Endothelial cell of umbilical vein (primary cell): ENCODE measurements at regions not wholly inside any gene's neighbourhood (a gene's known extent, or its start where the extent isn't known, plus 50 kb on each side); places are given as distances from the start of the nearest gene placed in this dataset.

Source experiments
- BruUV-seq: library from RNA; stranded (reverse); fragments of 400-500 nt; replicated peaks from 2 replicates; lab custom pipeline; 2021; lab: Mats Ljungman, UMichigan
- CTCF ChIA-PET: fragments of 300-600, 350-600 bp; sonication (Branson Sonifier 250); formaldehyde crosslinking; loops from one replicate; lab custom pipeline; 2021; ENCODE audit warnings: antibody characterized with exemption, inconsistent platforms; lab: Charles Lee
- POLR2A ChIA-PET: fragments of 300-600, 350-600 bp; sonication (Branson Sonifier 250); formaldehyde crosslinking; loops from one replicate; lab custom pipeline; 2021; ENCODE audit warnings: antibody characterized with exemption, inconsistent platforms; lab: Charles Lee
- DNase-seq: peaks from one replicate; pipeline ENCODE4 v3.0.0-alpha.2; 2011; ENCODE audit warnings: low read depth, low spot score
- FAIRE-seq: peaks from 2 replicates; lab custom pipeline; 2011; peaks lifted over from hg19 to GRCh38; lab: Jason Lieb, UNC
- H2AFZ ChIP-seq: 2 replicates; pipeline ENCODE4 v1.6.0; 2012; ENCODE audit warnings: low read depth, low read length, control low read depth, inconsistent platforms
- H3K27ac ChIP-seq: 2 replicates; pipeline ENCODE4 v1.5.1; 2011; ENCODE audit warnings: low read depth, mild to moderate bottlenecking, control low read depth, low read length, moderate library complexity; ENCODE audit not compliant: insufficient read depth
- H3K27me3 ChIP-seq, 2 experiments: 2 replicates each; pipeline versions ENCODE4 v1.6.0 to v1.6.1; 2011; ENCODE audit warnings: low read length in 2 of 2, mixed read lengths in 1 of 2; ENCODE audit not compliant: control insufficient read depth in 2 of 2, insufficient read depth in 2 of 2
- H3K36me3 ChIP-seq, 2 experiments: 2 replicates in 1 of 2; 3 replicates in 1 of 2; pipeline ENCODE4 v1.5.1; 2011; ENCODE audit warnings: low read length in 2 of 2, mild to moderate bottlenecking in 1 of 2, moderate library complexity in 1 of 2; ENCODE audit not compliant: control insufficient read depth in 2 of 2, insufficient read depth in 2 of 2; ENCODE audit errors: extremely low read depth in 1 of 2
- H3K4me1 ChIP-seq: 3 replicates; pipeline ENCODE4 v1.5.1; 2011; ENCODE audit warnings: mild to moderate bottlenecking, low read length; ENCODE audit not compliant: control insufficient read depth, insufficient read depth; ENCODE audit errors: extremely low read depth
- H3K4me2 ChIP-seq: 2 replicates; pipeline ENCODE4 v1.6.1; 2011; ENCODE audit warnings: low read length, control low read depth, mixed read lengths; ENCODE audit not compliant: insufficient read depth
- H3K4me3 ChIP-seq, 3 experiments: fragments of 200-600 bp in 1 of 3; sonication (generic), shearing (Covaris generic) in 1 of 3; replicated peaks in 1 of 3; 2 replicates each; pipeline ENCODE4 v1.5.1; 2011 to 2016; ENCODE audit warnings: control low read depth in 3 of 3, low read length in 3 of 3, mild to moderate bottlenecking in 2 of 3, inconsistent platforms in 1 of 3, low read depth in 1 of 3, moderate library complexity in 1 of 3; ENCODE audit not compliant: insufficient read depth in 1 of 3
- H3K79me2 ChIP-seq: 2 replicates; pipeline ENCODE4 v1.6.0; 2012; ENCODE audit warnings: low read length, inconsistent platforms; ENCODE audit not compliant: control insufficient read depth, insufficient read depth
- H3K9ac ChIP-seq: replicated peaks from 2 replicates; pipeline ENCODE3; 2011; ENCODE audit warnings: low read length, control low read depth; ENCODE audit not compliant: insufficient read depth; ENCODE audit errors: extremely low read depth
- H3K9me1 ChIP-seq: replicated peaks from 3 replicates; pipeline ENCODE4 v1.6.0; 2011; ENCODE audit warnings: mild to moderate bottlenecking, low read length; ENCODE audit not compliant: control insufficient read depth, insufficient read depth; ENCODE audit errors: extremely low read depth
- H3K9me3 ChIP-seq: replicated peaks from 2 replicates; pipeline ENCODE4 v1.5.1; 2012; ENCODE audit warnings: low read length, inconsistent platforms; ENCODE audit not compliant: control insufficient read depth, insufficient read depth
- H4K20me1 ChIP-seq: replicated peaks from 2 replicates; pipeline ENCODE3; 2011; ENCODE audit warnings: mild to moderate bottlenecking, low read length; ENCODE audit not compliant: control insufficient read depth, insufficient read depth; ENCODE audit errors: extremely low read depth
- CTCF ChIP-seq, 2 donors: IDR thresholded peaks; 1 replicate in 1 of 2; 2 replicates in 1 of 2; pipeline ENCODE4 v1.5.1; 2011; ENCODE audit warnings: low read length in 2 of 2, mild to moderate bottlenecking in 2 of 2, moderate library complexity in 2 of 2, control low read depth in 1 of 2, inconsistent platforms in 1 of 2, low read depth in 1 of 2; ENCODE audit not compliant: insufficient read depth in 1 of 2; ENCODE audit errors: extremely low read depth in 1 of 2
- EZH2 ChIP-seq: IDR thresholded peaks from 2 replicates; pipeline ENCODE4 v1.6.1; 2012; ENCODE audit warnings: borderline replicate concordance, low read depth, mild to moderate bottlenecking, moderate library complexity, low read length, inconsistent platforms; ENCODE audit not compliant: severe bottlenecking
- FOS ChIP-seq: IDR thresholded peaks from 2 replicates; pipeline ENCODE4 v1.6.1; 2011; ENCODE audit warnings: mild to moderate bottlenecking, low read length, moderate library complexity, borderline replicate concordance; ENCODE audit not compliant: insufficient read depth
- GATA2 ChIP-seq: IDR thresholded peaks from 2 replicates; pipeline ENCODE4 v1.7.0; 2011; ENCODE audit warnings: low read depth, mild to moderate bottlenecking, moderate library complexity, mixed read lengths, low read length; ENCODE audit not compliant: insufficient read length, insufficient read depth
- JUN ChIP-seq: IDR thresholded peaks from 2 replicates; pipeline ENCODE4 v1.6.1; 2011; ENCODE audit warnings: borderline replicate concordance, low read depth; ENCODE audit not compliant: insufficient read length, insufficient read depth
- MAX ChIP-seq: IDR thresholded peaks from 2 replicates; pipeline ENCODE4 v1.6.1; 2011; ENCODE audit not compliant: insufficient read depth, insufficient read length
- MYC ChIP-seq: IDR thresholded peaks from one replicate; pipeline ENCODE4 v1.6.1; 2011; ENCODE audit warnings: mild to moderate bottlenecking, low read depth, low read length
- POLR2A ChIP-seq: IDR thresholded peaks from 2 replicates; pipeline ENCODE4 v1.6.1; 2012; ENCODE audit warnings: low read depth, mild to moderate bottlenecking, control low read depth, low read length
- POLR2AphosphoS5 ChIP-seq: IDR thresholded peaks from 2 replicates; pipeline ENCODE4 v1.6.1; 2012; ENCODE audit warnings: low read depth, mild to moderate bottlenecking, control low read depth, low read length, moderate library complexity; ENCODE audit not compliant: insufficient read depth
- dilution Hi-C: fragments of 300-500 bp; cut with MboI; formaldehyde crosslinking; loops from one replicate; pipeline ENCODE4 v1.15.0; 2019; ENCODE audit warnings: low sequenced_read_pairs; ENCODE audit not compliant: extremely low pct_ligation_motif_present
- intact Hi-C: fragments of 100-400 bp; cut with micrococcal nuclease; formaldehyde crosslinking; loops from one replicate; pipeline ENCODE4 v1.10.0; 2022

GRCh38 chr1:173341971-173342370 is 134.8 kb upstream of the TNFSF4 start:
- ChIA-PET CTCF (interaction anchor here (0.9 to 1.3 kb wide), 2 partner anchors 10 to 12 kb away, joined by 3 to 4 read pairs; no protein-coding TSS in a partner anchor), POLR2A (no interaction called here)
- Histone ChIP-seq H3K9me1 (no peaks in the 10 kb centered on the region), H3K4me3 (no peak overlapping the region), H3K9me3 (no peaks in the 10 kb centered on the region), H3K9ac (no peak overlapping the region), H3K27ac (no peak overlapping the region), H3K4me1 (no peaks in the 10 kb centered on the region), H4K20me1 (no peaks in the 10 kb centered on the region), H3K36me3 (no peaks in the 10 kb centered on the region), H3K79me2 (no peaks in the 10 kb centered on the region), H2AFZ (no peak overlapping the region), H3K4me2 (no peak overlapping the region), H3K27me3 (peaks cover 0 to 2% of the 10 kb centered on the region in 2 experiments)
- no TSS peak for BruUV-seq
- intact Hi-C loops, result no loop called here
- TF ChIP-seq CTCF (IDR thresholded peaks at IDR 0.05; ENCODE audit: extremely low read depth in 1 of 2, insufficient read depth in 1 of 2, low read depth in 1 of 2, low read length in 2 of 2), result no peak
- TF ChIP-seq POLR2AphosphoS5, result no peak
- no peak for TF ChIP-seq JUN
- no peak for TF ChIP-seq MAX
- no peak for TF ChIP-seq FOS
- no peak for TF ChIP-seq EZH2
- TF ChIP-seq MYC, result no peak
- no peak for TF ChIP-seq GATA2
- no peak for TF ChIP-seq POLR2A
- DNase-seq (no peak), FAIRE-seq (no peak)
- dilution Hi-C loops, result no loop called here
